ENCODE measurements at regions not wholly inside any gene's neighbourhood (a gene's known extent, or its start where the extent isn't known, plus 50 kb on each side); places are given as distances from the start of the nearest gene placed in this dataset.

GRCh38 chrX:118179161-118179560 lies 62.6 kb upstream of the KLHL13 start:
- TF ChIP-seq, protein P1, sequence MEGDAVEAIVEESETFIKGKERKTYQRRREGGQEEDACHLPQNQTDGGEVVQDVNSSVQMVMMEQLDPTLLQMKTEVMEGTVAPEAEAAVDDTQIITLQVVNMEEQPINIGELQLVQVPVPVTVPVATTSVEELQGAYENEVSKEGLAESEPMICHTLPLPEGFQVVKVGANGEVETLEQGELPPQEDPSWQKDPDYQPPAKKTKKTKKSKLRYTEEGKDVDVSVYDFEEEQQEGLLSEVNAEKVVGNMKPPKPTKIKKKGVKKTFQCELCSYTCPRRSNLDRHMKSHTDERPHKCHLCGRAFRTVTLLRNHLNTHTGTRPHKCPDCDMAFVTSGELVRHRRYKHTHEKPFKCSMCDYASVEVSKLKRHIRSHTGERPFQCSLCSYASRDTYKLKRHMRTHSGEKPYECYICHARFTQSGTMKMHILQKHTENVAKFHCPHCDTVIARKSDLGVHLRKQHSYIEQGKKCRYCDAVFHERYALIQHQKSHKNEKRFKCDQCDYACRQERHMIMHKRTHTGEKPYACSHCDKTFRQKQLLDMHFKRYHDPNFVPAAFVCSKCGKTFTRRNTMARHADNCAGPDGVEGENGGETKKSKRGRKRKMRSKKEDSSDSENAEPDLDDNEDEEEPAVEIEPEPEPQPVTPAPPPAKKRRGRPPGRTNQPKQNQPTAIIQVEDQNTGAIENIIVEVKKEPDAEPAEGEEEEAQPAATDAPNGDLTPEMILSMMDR (IDR thresholded peaks at IDR 0.05), result no peak
- TF ChIP-seq POLR2A (IDR thresholded peaks at IDR 0.05), result no peak

Measured in uterus (tissue), 2 donors.